Urothelium cell line (cell line): ENCODE measurements at regions not wholly inside any gene's neighbourhood (a gene's known extent, or its start where the extent isn't known, plus 50 kb on each side); places are given as distances from the start of the nearest gene placed in this dataset.
A peak's percentile ranks its signal among the peaks of the same experiment; 100 is the strongest.
"Not testable (repeated sequence)": the region's sequence is repeated elsewhere in the genome, so short reads cannot be mapped to it uniquely, and the experiment has no call there.

ENCODE experiments used
- DNase-seq: peaks from one replicate; pipeline ENCODE4 v3.0.0; 2011; ENCODE audit warnings: low spot score, mixed read lengths
- FAIRE-seq: peaks from 2 replicates; lab custom pipeline; 2011; peaks lifted over from hg19 to GRCh38; lab: Jason Lieb, UNC

- FAIRE-seq, DNase-seq: not testable (repeated sequence)
These were observed 55.3 kb upstream of the THOC2 start for GRCh38 chrX:123788193-123788592.

- FAIRE-seq (no peak), DNase-seq (no peak)
These were observed 55.9 kb upstream of the THOC2 start for GRCh38 chrX:123788744-123789143.

- FAIRE-seq (no peak), DNase-seq (peak; percentile 2)
These were observed 62.1 kb upstream of the XIAP start for GRCh38 chrX:123797543-123798447.

- not testable (repeated sequence) for FAIRE-seq
These were observed 61.0 kb upstream of the XIAP start for GRCh38 chrX:123798706-123799430.

GRCh38 chrX:123801901-123802300 is 58.0 kb upstream of the XIAP start:
- FAIRE-seq (no peak), DNase-seq (no peak)

More at GRCh38 chrX:123798706-123799430, 61.0 kb upstream of the XIAP start:
- not testable (repeated sequence) for DNase-seq

GRCh38 chrX:123803331-123803983 is 56.4 kb upstream of the XIAP start:
- DNase-seq (peak; percentile 13), FAIRE-seq (no peak)

- not testable (repeated sequence) for DNase-seq, FAIRE-seq
These were observed 55.9 kb upstream of the XIAP start for GRCh38 chrX:123803984-123804365.

- DNase-seq (no peak), FAIRE-seq (no peak)
These were observed 51.9 kb upstream of the XIAP start for GRCh38 chrX:123807835-123808416.

- FAIRE-seq, result no peak
- DNase-seq, result no peak
These were observed 49.9 kb upstream of the XIAP start for GRCh38 chrX:123809854-123810375.
